ENCODE measurements at regions not wholly inside any gene's neighbourhood (a gene's known extent, or its start where the extent isn't known, plus 50 kb on each side); places are given as distances from the start of the nearest gene placed in this dataset.

DNA sequence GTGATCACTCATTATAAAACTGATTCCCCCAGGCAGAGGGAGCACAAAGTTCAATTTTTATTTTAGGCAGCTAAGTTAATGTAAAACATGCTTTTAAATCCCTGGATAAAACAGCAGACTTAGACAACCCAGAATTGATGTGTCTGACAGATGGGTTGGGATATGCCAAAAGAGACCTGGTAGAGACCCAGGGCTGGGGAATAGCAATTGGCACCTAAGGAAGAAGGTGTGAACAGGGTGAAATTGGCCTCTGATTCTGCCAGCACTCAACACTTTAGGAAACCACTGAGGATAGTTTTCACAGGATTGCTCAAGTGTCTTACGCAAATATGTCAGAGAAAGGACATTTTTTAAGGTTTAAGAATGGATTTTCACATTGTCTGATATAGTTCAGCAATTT is 938.2 kb upstream of the CDH8 start:
- no peak overlapping the region for H3K27ac ChIP-seq (ENCODE audit: insufficient read length, low read depth, low read length)
- H2BK12ac ChIP-seq (ENCODE audit: insufficient read length, low read depth, low read length): no peak overlapping the region
- H3K27me3 Mint-ChIP-seq (ENCODE audit: low read depth): no peaks in the 10 kb centered on the region
- no peak overlapping the region for H2BK15ac ChIP-seq (ENCODE audit: low read depth, low read length)
- TF ChIP-seq, protein P1, sequence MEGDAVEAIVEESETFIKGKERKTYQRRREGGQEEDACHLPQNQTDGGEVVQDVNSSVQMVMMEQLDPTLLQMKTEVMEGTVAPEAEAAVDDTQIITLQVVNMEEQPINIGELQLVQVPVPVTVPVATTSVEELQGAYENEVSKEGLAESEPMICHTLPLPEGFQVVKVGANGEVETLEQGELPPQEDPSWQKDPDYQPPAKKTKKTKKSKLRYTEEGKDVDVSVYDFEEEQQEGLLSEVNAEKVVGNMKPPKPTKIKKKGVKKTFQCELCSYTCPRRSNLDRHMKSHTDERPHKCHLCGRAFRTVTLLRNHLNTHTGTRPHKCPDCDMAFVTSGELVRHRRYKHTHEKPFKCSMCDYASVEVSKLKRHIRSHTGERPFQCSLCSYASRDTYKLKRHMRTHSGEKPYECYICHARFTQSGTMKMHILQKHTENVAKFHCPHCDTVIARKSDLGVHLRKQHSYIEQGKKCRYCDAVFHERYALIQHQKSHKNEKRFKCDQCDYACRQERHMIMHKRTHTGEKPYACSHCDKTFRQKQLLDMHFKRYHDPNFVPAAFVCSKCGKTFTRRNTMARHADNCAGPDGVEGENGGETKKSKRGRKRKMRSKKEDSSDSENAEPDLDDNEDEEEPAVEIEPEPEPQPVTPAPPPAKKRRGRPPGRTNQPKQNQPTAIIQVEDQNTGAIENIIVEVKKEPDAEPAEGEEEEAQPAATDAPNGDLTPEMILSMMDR (conservative IDR thresholded peaks at IDR 0.05): no peak
- H3K27me3 ChIP-seq (ENCODE audit: insufficient read depth, low read length): no peaks in the 10 kb centered on the region
- no peak overlapping the region for H2BK5ac ChIP-seq (ENCODE audit: insufficient read length, low read length)
- no peak overlapping the region for H3K18ac ChIP-seq (ENCODE audit: insufficient read length, low read depth, low read length)
- H4K91ac ChIP-seq (ENCODE audit: insufficient read length, low read depth, low read length): no peak overlapping the region
- H3K14ac ChIP-seq (ENCODE audit: insufficient read depth, low read length): no peak overlapping the region
- H3T11ph ChIP-seq (ENCODE audit: low read length): no peak overlapping the region
- no peaks in the 10 kb centered on the region for H3K23me2 ChIP-seq (ENCODE audit: insufficient read length, low read depth, low read length, poor library complexity, severe bottlenecking)
- no peak for DNase-seq
- H3K9me3 Mint-ChIP-seq: no peaks in the 10 kb centered on the region
- no peak overlapping the region for H3K56ac ChIP-seq (ENCODE audit: insufficient read length, low read depth, low read length)
- no peak overlapping the region for H3K23ac ChIP-seq (ENCODE audit: insufficient read length, low read depth, low read length)
- H4K20me1 ChIP-seq (ENCODE audit: control insufficient read depth, insufficient read depth, insufficient read length): no peaks in the 10 kb centered on the region
- no peak overlapping the region for H2BK120ac ChIP-seq (ENCODE audit: low read depth, low read length, poor library complexity, severe bottlenecking)
- no peak overlapping the region for H3K4me2 ChIP-seq (ENCODE audit: insufficient read depth, insufficient read length, low read length)
- no peak overlapping the region for H4K8ac ChIP-seq (replicated peaks; ENCODE audit: insufficient read length, low read depth, low read length)
- WGBS (ENCODE audit: extremely low coverage, insufficient read length, low lambda C conversion rate): no CpG with 5 or more reads among the region's 1 CpG
- H2BK20ac ChIP-seq (ENCODE audit: low read depth, low read length, poor library complexity, severe bottlenecking): no peak overlapping the region
- H2AFZ ChIP-seq (ENCODE audit: low read length): no peak overlapping the region
- no peak overlapping the region for H3K4ac ChIP-seq (ENCODE audit: low read depth, low read length)
- H3K9ac ChIP-seq (ENCODE audit: extremely low read depth, insufficient read length, low read length): no peak overlapping the region
- H3K4me1 Mint-ChIP-seq: no peaks in the 10 kb centered on the region
- no peaks in the 10 kb centered on the region for H3K9me3 ChIP-seq (ENCODE audit: control insufficient read depth, low read depth, low read length)
- no peaks in the 10 kb centered on the region for H3K79me2 ChIP-seq (ENCODE audit: insufficient read depth, low read length)
- H4K5ac ChIP-seq (ENCODE audit: insufficient read length, low read depth, low read length): no peak overlapping the region
- no peak overlapping the region for H3K4me3 Mint-ChIP-seq
- no peaks in the 10 kb centered on the region for H3K79me1 ChIP-seq (ENCODE audit: insufficient read depth, low read depth, low read length, poor library complexity, severe bottlenecking)
- no peak overlapping the region for H2AK5ac ChIP-seq (ENCODE audit: insufficient read length, low read length)
- no peak overlapping the region for H3K27ac Mint-ChIP-seq
- H3K36me3 Mint-ChIP-seq (ENCODE audit: insufficient read depth in 1 of 3, low read depth in 3 of 3): no peaks in the 10 kb centered on the region; a peak in 2 of 7 replicates
- H3K4me1 ChIP-seq (ENCODE audit: insufficient read depth, low read length): no peaks in the 10 kb centered on the region

Data from H9 (cell line).